ENCODE measurements at regions not wholly inside any gene's neighbourhood (a gene's known extent, or its start where the extent isn't known, plus 50 kb on each side); places are given as distances from the start of the nearest gene placed in this dataset.

- H3K27me3 ChIP-seq: no peaks in the 10 kb centered on the region
- H3K9me3 Mint-ChIP-seq: no peaks in the 10 kb centered on the region
- H3K36me3 Mint-ChIP-seq: no peaks in the 10 kb centered on the region
- H3K9ac ChIP-seq: no peak overlapping the region
- H3K4me1 Mint-ChIP-seq: peaks cover 96% of the 10 kb centered on the region
- H3F3A ChIP-seq (ENCODE audit: low read depth): peaks cover 15% of the 10 kb centered on the region
- H3K79me2 ChIP-seq (ENCODE audit: low read depth): no peaks in the 10 kb centered on the region
- H3K4me3 ChIP-seq: no peak overlapping the region
- H3K9me3 ChIP-seq (ENCODE audit: low read depth): no peaks in the 10 kb centered on the region
- peak overlapping the region; percentile 18 for H3K4me2 ChIP-seq
- peaks cover 12% of the 10 kb centered on the region for H3K27me3 Mint-ChIP-seq (ENCODE audit: insufficient read depth, low read depth)
- peak overlapping the region; percentile 57 for H3K4me3 Mint-ChIP-seq
- no peak for TF ChIP-seq CTCF (IDR thresholded peaks at IDR 0.05)
- no peak for TF ChIP-seq EZH2 (IDR thresholded peaks at IDR 0.05)
- no peak for TF ChIP-seq EZH2phosphoT487 (IDR thresholded peaks at IDR 0.05)
- H3K27ac Mint-ChIP-seq: peak overlapping the region; percentile 98
- DNase-seq (ENCODE audit: low spot score): no peak
- H2AFZ ChIP-seq (replicated peaks): no peak overlapping the region
- no peaks in the 10 kb centered on the region for H4K20me1 ChIP-seq (ENCODE audit: low read depth)
- no peak overlapping the region for H3K27ac ChIP-seq
- H3K4me1 ChIP-seq: peaks cover 75% of the 10 kb centered on the region
- H3K36me3 ChIP-seq: no peaks in the 10 kb centered on the region
Measured at GRCh38 chr3:127421943-127422662, 134.3 kb upstream of the PRR20G start.

GRCh38 chr3:127420829-127421228 is 133.0 kb upstream of the PRR20G start:
- peak overlapping the region; percentile 48 for H3K4me2 ChIP-seq
- peaks cover 94% of the 10 kb centered on the region for H3K4me1 Mint-ChIP-seq
- no peaks in the 10 kb centered on the region for H3K36me3 Mint-ChIP-seq
- no peaks in the 10 kb centered on the region for H3K79me2 ChIP-seq (ENCODE audit: low read depth)
- no peaks in the 10 kb centered on the region for H3K36me3 ChIP-seq
- no peak for TF ChIP-seq EZH2phosphoT487 (IDR thresholded peaks at IDR 0.05)
- H3F3A ChIP-seq (ENCODE audit: low read depth): peaks cover 2% of the 10 kb centered on the region
- no peaks in the 10 kb centered on the region for H4K20me1 ChIP-seq (ENCODE audit: low read depth)
- H3K9me3 ChIP-seq (ENCODE audit: low read depth): no peaks in the 10 kb centered on the region
- H2AFZ ChIP-seq (replicated peaks): no peak overlapping the region
- peak overlapping the region; percentile 83 for H3K27ac Mint-ChIP-seq
- peak; percentile 36 for DNase-seq (ENCODE audit: low spot score)
- peaks cover 10% of the 10 kb centered on the region for H3K27me3 Mint-ChIP-seq (ENCODE audit: insufficient read depth, low read depth)
- no peak overlapping the region for H3K4me3 Mint-ChIP-seq
- no peak overlapping the region for H3K4me3 ChIP-seq
- no peaks in the 10 kb centered on the region for H3K9me3 Mint-ChIP-seq
- H3K9ac ChIP-seq: no peak overlapping the region
- H3K27ac ChIP-seq: no peak overlapping the region
- no peaks in the 10 kb centered on the region for H3K27me3 ChIP-seq
- H3K4me1 ChIP-seq: peaks cover 74% of the 10 kb centered on the region

- Mint-ChIP-seq H3K36me3 (no peaks in the 10 kb centered on the region), H3K4me3 (no peak overlapping the region), H3K27me3 (ENCODE audit: insufficient read depth, low read depth) (peaks cover 10% of the 10 kb centered on the region), H3K27ac (peak overlapping the region; percentile 83), H3K9me3 (no peaks in the 10 kb centered on the region), H3K4me1 (peaks cover 89% of the 10 kb centered on the region)
- no peaks in the 10 kb centered on the region for H3K79me2 ChIP-seq (ENCODE audit: low read depth)
- H3K36me3 ChIP-seq: no peaks in the 10 kb centered on the region
- peak overlapping the region; percentile 48 for H3K4me2 ChIP-seq
- no peaks in the 10 kb centered on the region for H3K9me3 ChIP-seq (ENCODE audit: low read depth)
- no peak overlapping the region for H3K27ac ChIP-seq
- H3K27me3 ChIP-seq: no peaks in the 10 kb centered on the region
- H3K4me3 ChIP-seq: no peak overlapping the region
- no peak overlapping the region for H3K9ac ChIP-seq
- H3K4me1 ChIP-seq: peaks cover 69% of the 10 kb centered on the region
- H3F3A ChIP-seq (ENCODE audit: low read depth): no peaks in the 10 kb centered on the region
- H2AFZ ChIP-seq (replicated peaks): no peak overlapping the region
- no peak for DNase-seq (ENCODE audit: low spot score)
- TF ChIP-seq CTCF (IDR thresholded peaks at IDR 0.05) (no peak), EZH2phosphoT487 (IDR thresholded peaks at IDR 0.05) (no peak), EZH2 (IDR thresholded peaks at IDR 0.05) (no peak)
- H4K20me1 ChIP-seq (ENCODE audit: low read depth): no peaks in the 10 kb centered on the region
Measured at GRCh38 chr3:127419641-127420553, 132.1 kb upstream of the PRR20G start.
